OCI-LY3 (cell line): ENCODE measurements at regions not wholly inside any gene's neighbourhood (a gene's known extent, or its start where the extent isn't known, plus 50 kb on each side); places are given as distances from the start of the nearest gene placed in this dataset.
A peak's percentile ranks its signal among the peaks of the same experiment; 100 is the strongest.
"Not testable (repeated sequence)": the region's sequence is repeated elsewhere in the genome, so short reads cannot be mapped to it uniquely, and the experiment has no call there.

Experiments
- H2AFZ ChIP-seq: fragments of 200-600, 300-600 bp; shearing (Covaris generic); 2 replicates; pipeline ENCODE4 v1.6.0; 2014; ENCODE audit warnings: antibody characterized with exemption, low read depth, low read length
- H3K27ac ChIP-seq: fragments of 200-600, 300-600 bp; sonication (generic); 2 replicates; pipeline ENCODE4 v1.5.1; 2014; ENCODE audit warnings: mild to moderate bottlenecking, low read length, moderate library complexity, mixed read lengths
- H3K27me3 ChIP-seq: fragments of 200-600, 300-600 bp; sonication (generic); 2 replicates; pipeline ENCODE4 v1.6.1; 2014; ENCODE audit warnings: low read depth, low read length, mixed read lengths
- H3K36me3 ChIP-seq: fragments of 200-600, 300-600 bp; sonication (generic); replicated peaks from 2 replicates; pipeline ENCODE3; 2014; ENCODE audit warnings: low read depth, low read length, mixed read lengths
- H3K4me1 ChIP-seq: fragments of 300-600, 200-600 bp; sonication (generic); 2 replicates; pipeline ENCODE4 v1.6.1; 2014; ENCODE audit warnings: low read length, mixed read lengths
- H3K4me2 ChIP-seq: fragments of 200-600, 300-600 bp; sonication (generic); 2 replicates; pipeline ENCODE4 v1.6.1; 2014; ENCODE audit warnings: low read length, mixed read lengths
- H3K4me3 ChIP-seq: fragments of 300-600, 200-600 bp; sonication (generic); 2 replicates; pipeline ENCODE4 v1.5.1; 2014; ENCODE audit warnings: antibody characterized with exemption, mild to moderate bottlenecking, low read length, moderate library complexity
- H3K79me2 ChIP-seq: fragments of 300-600, 200-600 bp; shearing (Covaris generic); 2 replicates; pipeline ENCODE4 v1.6.1; 2014; ENCODE audit warnings: mild to moderate bottlenecking, low read length, mixed read lengths
- H3K9ac ChIP-seq: fragments of 300-600, 200-600 bp; shearing (Covaris generic); 2 replicates; pipeline ENCODE4 v1.6.0; 2014; ENCODE audit warnings: mild to moderate bottlenecking, low read length, moderate library complexity
- H3K9me3 ChIP-seq: fragments of 200-600, 300-600 bp; shearing (Covaris generic); 2 replicates; pipeline ENCODE4 v1.6.1; 2014; ENCODE audit warnings: low read length, mixed read lengths; ENCODE audit not compliant: insufficient read depth
- H4K20me1 ChIP-seq: fragments of 200-600, 300-600 bp; sonication (generic); 2 replicates; pipeline ENCODE4 v1.6.1; 2016; ENCODE audit warnings: low read length, mixed read lengths; ENCODE audit not compliant: insufficient read depth
- CTCF ChIP-seq: fragments of 200-600, 300-600 bp; sonication (generic); IDR thresholded peaks from 2 replicates; pipeline ENCODE4 v1.5.1; 2014; ENCODE audit warnings: antibody characterized with exemption, low read length, low read depth
- EZH2phosphoT487 ChIP-seq: fragments of 200-600 bp; shearing (Covaris generic); IDR thresholded peaks from 2 replicates; pipeline ENCODE4 v1.6.1; 2018; ENCODE audit warnings: antibody characterized with exemption, mixed run types, low read depth

- no peaks in the 10 kb centered on the region for H3K36me3 ChIP-seq
- H2AFZ ChIP-seq, result no peak overlapping the region
- no peaks in the 10 kb centered on the region for H4K20me1 ChIP-seq
- H3K4me1 ChIP-seq, result peaks cover 42% of the 10 kb centered on the region
- peak overlapping the region; percentile 60 for H3K4me3 ChIP-seq
- 0 out of 2 replicates have a peak overlapping the region, but pooled peaks have one; percentile 18 for H3K9ac ChIP-seq
- H3K27me3 ChIP-seq, result peaks cover 9% of the 10 kb centered on the region
- TF ChIP-seq EZH2phosphoT487, result no peak
- no peak for TF ChIP-seq CTCF
- peak overlapping the region; percentile 53; the same call in 1 of the 2 replicates for H3K27ac ChIP-seq
- peak overlapping the region; percentile 79 for H3K4me2 ChIP-seq
- no peaks in the 10 kb centered on the region for H3K79me2 ChIP-seq
- H3K9me3 ChIP-seq, result no peaks in the 10 kb centered on the region
These were observed 77.4 kb upstream of the ELOVL5 start for GRCh38 chr6:53426117-53426516.

- TF ChIP-seq CTCF, result no peak
- TF ChIP-seq EZH2phosphoT487, result no peak
- Histone ChIP-seq H3K4me2 (peak overlapping the region; percentile 3), H3K4me3 (no peak overlapping the region), H3K79me2 (no peaks in the 10 kb centered on the region), H4K20me1 (no peaks in the 10 kb centered on the region), H3K36me3 (no peaks in the 10 kb centered on the region), H3K27ac (no peak overlapping the region), H3K9me3 (no peaks in the 10 kb centered on the region), H3K27me3 (peaks cover 9% of the 10 kb centered on the region), H3K9ac (no peak overlapping the region), H3K4me1 (peaks cover 42% of the 10 kb centered on the region), H2AFZ (no peak overlapping the region)
These were observed 76.4 kb upstream of the ELOVL5 start for GRCh38 chr6:53424976-53425718.

- no peak for TF ChIP-seq EZH2phosphoT487
- TF ChIP-seq CTCF, result no peak
- no peak overlapping the region for H2AFZ ChIP-seq
- no peaks in the 10 kb centered on the region for H3K9me3 ChIP-seq
- no peak overlapping the region for H3K4me3 ChIP-seq
- H3K9ac ChIP-seq, result no peak overlapping the region
- H3K27ac ChIP-seq, result no peak overlapping the region
- peaks cover 42% of the 10 kb centered on the region for H3K4me1 ChIP-seq
- H4K20me1 ChIP-seq, result no peaks in the 10 kb centered on the region
- H3K27me3 ChIP-seq, result peaks cover 9% of the 10 kb centered on the region
- no peaks in the 10 kb centered on the region for H3K36me3 ChIP-seq
- H3K4me2 ChIP-seq, result peak overlapping the region; percentile 0; the same call in 1 of the 2 replicates
- no peaks in the 10 kb centered on the region for H3K79me2 ChIP-seq
These were observed 75.5 kb upstream of the ELOVL5 start for GRCh38 chr6:53424300-53424699.

GRCh38 chr6:53423560-53423959 is 74.8 kb upstream of the ELOVL5 start:
- H3K79me2 ChIP-seq, H3K27ac ChIP-seq, H3K4me2 ChIP-seq, H2AFZ ChIP-seq, H3K9me3 ChIP-seq, H3K27me3 ChIP-seq, H3K4me3 ChIP-seq, H4K20me1 ChIP-seq, H3K9ac ChIP-seq, H3K36me3 ChIP-seq: not testable (repeated sequence)
- peaks cover 42% of the 10 kb centered on the region for H3K4me1 ChIP-seq
